Transverse colon (tissue), 4 donors: ENCODE measurements at regions not wholly inside any gene's neighbourhood (a gene's known extent, or its start where the extent isn't known, plus 50 kb on each side); places are given as distances from the start of the nearest gene placed in this dataset.

Experiments
- DNase-seq: peaks from one replicate; pipeline ENCODE4 v3.0.0-alpha.2; 2019
- H3K27ac ChIP-seq, 4 donors: fragments of 200-600 bp; sonication (generic); 2 replicates each; pipeline ENCODE4 v1.5.1; 2016 to 2018; ENCODE audit warnings: inconsistent platforms in 4 of 4
- H3K27me3 ChIP-seq: fragments of 200-600 bp; sonication (generic); 2 replicates; pipeline ENCODE4 v1.5.1; 2017; ENCODE audit warnings: inconsistent platforms
- H3K36me3 ChIP-seq, 4 donors: fragments of 200-600 bp; sonication (generic); 2 replicates each; pipeline ENCODE4 v1.5.1; 2017 to 2019; ENCODE audit warnings: inconsistent platforms in 4 of 4
- H3K4me1 ChIP-seq, 4 donors: fragments of 200-600 bp; sonication (generic); 2 replicates each; pipeline ENCODE4 v1.5.1; 2017 to 2020; ENCODE audit warnings: inconsistent platforms in 4 of 4
- H3K4me3 ChIP-seq, 4 donors: fragments of 200-600 bp; sonication (generic); 1 replicate in 1 of 4; 2 replicates in 3 of 4; pipeline versions ENCODE4 v1.5.1 to v1.6.1; 2017 to 2019; ENCODE audit warnings: inconsistent platforms in 4 of 4
- H3K9me3 ChIP-seq, 2 donors: fragments of 200-600 bp; sonication (generic); 2 replicates each; pipeline ENCODE4 v1.5.1; 2017 to 2019; ENCODE audit warnings: inconsistent platforms in 2 of 2
- EP300 ChIP-seq: sonication (generic); formaldehyde crosslinking; IDR thresholded peaks from one replicate; pipeline ENCODE4 v1.6.1; 2017; ENCODE audit warnings: antibody characterized with exemption, low read depth
- POLR2A ChIP-seq: fragments of 450-650 bp; IDR thresholded peaks from one replicate; pipeline ENCODE4 v1.6.1; 2016; ENCODE audit warnings: antibody characterized with exemption, mild to moderate bottlenecking, moderate library complexity
- POLR2AphosphoS5 ChIP-seq, 3 donors: sonication (generic); formaldehyde crosslinking; IDR thresholded peaks; one replicate each; pipeline ENCODE4 v1.6.1; 2016; ENCODE audit warnings: antibody characterized with exemption in 3 of 3
- WGBS, 2 donors: methylation state at CpG; one replicate each; pipeline ENCODE4 v1.1.5; 2018; ENCODE audit warnings: low coverage in 1 of 2; 5-methylcytosine and 5-hydroxymethylcytosine counted together
- in situ Hi-C, 4 donors: fragments of 200-750 bp; cut with MboI; loops; one replicate each; pipeline versions ENCODE4 v1.15.0 to v1.15.1; 2017; ENCODE audit warnings: low sequenced_read_pairs in 3 of 4, low pct_ligation_motif_present in 1 of 4, low pct_unique_long_range_greater_than_20kb in 1 of 4
- intact Hi-C: fragments of 100-400 bp; cut with DNase I; formaldehyde crosslinking; loops from one replicate; pipeline ENCODE4 v1.15.1; 2023; ENCODE audit warnings: low total_unique reads
- TF ChIP-seq, protein P1 (sequence below), 5 experiments: fragments of 200-600 bp in 3 of 5; fragments of 450-650 bp in 2 of 5; sonication (generic) in 3 of 5; IDR thresholded peaks; 1 replicate in 2 of 5; 2 replicates in 3 of 5; pipeline ENCODE4 v1.5.1; 2016 to 2017; ENCODE audit warnings: antibody characterized with exemption in 5 of 5, inconsistent platforms in 3 of 5, mild to moderate bottlenecking in 2 of 5, moderate library complexity in 1 of 5

DNA sequence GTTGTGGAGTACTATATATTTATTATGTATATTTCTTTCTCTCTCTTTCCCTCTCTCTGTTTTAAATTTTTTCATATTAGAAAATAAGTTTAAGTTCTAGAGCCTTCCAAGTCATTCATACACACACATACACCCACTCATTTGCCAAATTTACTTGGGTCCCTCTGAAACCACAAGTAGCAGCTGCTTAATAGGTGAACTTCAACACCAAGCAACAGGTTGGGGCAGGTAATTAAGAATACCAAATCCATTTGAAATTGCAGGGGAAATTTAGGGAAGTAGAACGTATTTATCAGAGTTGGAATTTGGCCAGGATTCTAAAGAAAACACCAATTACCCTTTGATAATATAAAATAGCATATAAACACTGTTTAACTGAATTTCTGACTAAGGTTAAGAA, 75.0 kb upstream of the RBBP8 start:
- H3K36me3 ChIP-seq, result no peaks in the 10 kb centered on the region
- intact Hi-C loops (no loop called here), in situ Hi-C loops (no loop called here)
- H3K4me1 ChIP-seq, result no peaks in the 10 kb centered on the region
- H3K27ac ChIP-seq, result no peak overlapping the region
- 25 to 30% methylated on average over 1 of the region's 1 CpG for WGBS, 2 donors
- no peak for TF ChIP-seq POLR2AphosphoS5 (IDR thresholded peaks at IDR 0.05)
- no peak for TF ChIP-seq POLR2A
- TF ChIP-seq, protein P1, sequence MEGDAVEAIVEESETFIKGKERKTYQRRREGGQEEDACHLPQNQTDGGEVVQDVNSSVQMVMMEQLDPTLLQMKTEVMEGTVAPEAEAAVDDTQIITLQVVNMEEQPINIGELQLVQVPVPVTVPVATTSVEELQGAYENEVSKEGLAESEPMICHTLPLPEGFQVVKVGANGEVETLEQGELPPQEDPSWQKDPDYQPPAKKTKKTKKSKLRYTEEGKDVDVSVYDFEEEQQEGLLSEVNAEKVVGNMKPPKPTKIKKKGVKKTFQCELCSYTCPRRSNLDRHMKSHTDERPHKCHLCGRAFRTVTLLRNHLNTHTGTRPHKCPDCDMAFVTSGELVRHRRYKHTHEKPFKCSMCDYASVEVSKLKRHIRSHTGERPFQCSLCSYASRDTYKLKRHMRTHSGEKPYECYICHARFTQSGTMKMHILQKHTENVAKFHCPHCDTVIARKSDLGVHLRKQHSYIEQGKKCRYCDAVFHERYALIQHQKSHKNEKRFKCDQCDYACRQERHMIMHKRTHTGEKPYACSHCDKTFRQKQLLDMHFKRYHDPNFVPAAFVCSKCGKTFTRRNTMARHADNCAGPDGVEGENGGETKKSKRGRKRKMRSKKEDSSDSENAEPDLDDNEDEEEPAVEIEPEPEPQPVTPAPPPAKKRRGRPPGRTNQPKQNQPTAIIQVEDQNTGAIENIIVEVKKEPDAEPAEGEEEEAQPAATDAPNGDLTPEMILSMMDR (IDR thresholded peaks at IDR 0.05), result no peak
- no peak overlapping the region for H3K4me3 ChIP-seq
- H3K9me3 ChIP-seq, result no peaks in the 10 kb centered on the region
- DNase-seq, result no peak
- H3K27me3 ChIP-seq, result no peaks in the 10 kb centered on the region

DNA sequence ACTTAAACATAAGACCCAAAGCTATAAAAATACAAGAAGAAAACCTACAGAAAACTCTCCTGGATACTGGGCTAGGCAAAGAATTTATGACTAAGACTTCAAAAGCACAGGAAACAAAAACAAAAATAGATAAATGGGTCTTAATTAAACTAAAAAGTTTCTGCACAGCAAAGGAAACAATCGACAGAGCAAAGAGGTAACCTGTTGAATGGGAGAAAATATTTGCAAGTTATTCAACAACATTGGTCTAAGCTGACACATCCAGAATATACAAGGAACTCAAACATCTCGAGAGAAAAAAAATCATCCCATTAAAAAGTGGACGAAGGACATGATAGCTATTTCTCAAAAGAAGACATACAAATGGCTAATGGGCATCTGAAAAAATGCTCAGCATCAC, 72.3 kb upstream of the RBBP8 start:
- TF ChIP-seq POLR2A (no peak), POLR2AphosphoS5 (IDR thresholded peaks at IDR 0.05) (no peak), EP300 (no peak)
- TF ChIP-seq, protein P1 (IDR thresholded peaks at IDR 0.05), result no peak
- Histone ChIP-seq H3K27me3 (no peaks in the 10 kb centered on the region), H3K27ac (no peak overlapping the region), H3K4me3 (no peak overlapping the region), H3K9me3 (no peaks in the 10 kb centered on the region), H3K4me1 (no peaks in the 10 kb centered on the region), H3K36me3 (no peaks in the 10 kb centered on the region)
- intact Hi-C loops, result no loop called here
- WGBS, 2 donors, result 75 to 87% methylated on average over 3 of the region's 3 CpGs
- DNase-seq, result no peak
- in situ Hi-C loops, result no loop called here

DNA sequence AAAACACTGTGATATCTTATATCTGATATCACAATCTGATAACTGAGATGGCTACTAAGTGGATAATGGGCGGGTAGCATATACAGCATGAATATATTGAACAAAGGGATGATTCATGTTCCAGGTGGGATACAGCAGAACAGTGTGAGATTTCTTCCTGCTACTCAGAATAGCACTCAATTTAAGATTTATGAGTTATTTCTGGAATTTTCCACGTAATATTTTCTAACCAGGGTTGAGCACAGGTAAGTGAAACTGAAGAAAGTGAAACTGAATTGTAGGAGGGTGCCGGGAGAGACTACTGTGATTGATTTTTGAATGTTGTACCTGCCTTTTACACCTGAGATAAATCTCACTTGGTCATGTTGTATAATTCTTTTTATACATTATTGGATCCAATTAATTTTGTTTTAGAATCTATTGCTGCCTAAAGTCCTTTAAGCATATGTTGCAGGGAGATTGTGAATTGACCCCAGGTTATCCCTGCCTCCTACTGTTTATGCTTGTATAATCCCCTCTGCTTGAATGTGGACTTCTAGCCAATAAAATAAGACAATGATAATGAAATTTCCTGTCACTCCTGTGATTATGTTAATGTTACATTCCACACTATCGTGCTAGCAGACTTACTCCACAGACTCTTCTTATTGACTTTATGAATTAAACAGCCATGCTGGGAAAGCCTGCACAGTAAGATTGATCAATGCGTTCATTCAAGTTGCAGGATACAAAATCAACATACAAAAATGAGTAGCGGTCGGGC, 67.6 kb upstream of the RBBP8 start:
- in situ Hi-C loops (no loop called here), intact Hi-C loops (no loop called here)
- Histone ChIP-seq H3K9me3 (no peaks in the 10 kb centered on the region), H3K4me1 (no peaks in the 10 kb centered on the region), H3K36me3 (no peaks in the 10 kb centered on the region), H3K4me3 (no peak overlapping the region), H3K27me3 (no peaks in the 10 kb centered on the region), H3K27ac (no peak overlapping the region)
- no peak for TF ChIP-seq POLR2A
- TF ChIP-seq EP300, result no peak
- no peak for TF ChIP-seq POLR2AphosphoS5 (IDR thresholded peaks at IDR 0.05)
- TF ChIP-seq, protein P1 (IDR thresholded peaks at IDR 0.05), result no peak
- DNase-seq, result no peak
- 62 to 67% methylated on average over 7 of the region's 7 CpGs for WGBS, 2 donors

DNA sequence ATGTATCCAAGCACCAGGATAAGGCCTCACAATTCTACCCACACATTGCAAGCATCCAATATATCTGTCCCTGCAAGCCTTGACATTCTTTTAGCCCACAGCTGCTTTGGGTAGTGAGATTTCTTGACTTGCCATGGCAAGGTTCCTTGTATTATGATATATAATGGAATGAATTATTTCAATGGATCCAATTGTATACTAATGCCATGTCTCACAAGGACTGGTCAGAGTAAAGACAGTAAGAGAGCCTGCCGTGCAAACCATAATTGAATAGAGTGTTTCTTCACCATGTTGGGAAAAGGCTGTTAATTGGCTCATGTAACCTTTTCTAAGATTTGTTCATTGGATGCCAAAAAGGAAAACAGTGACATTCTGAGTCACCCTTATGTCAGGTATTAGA, 64.3 kb upstream of the RBBP8 start:
- 100% methylated on average over 1 of the region's 1 CpG for WGBS, 2 donors
- H3K4me1 ChIP-seq, result peaks cover 0 to 7% (median 3%) of the 10 kb centered on the region in 4 donors
- no peaks in the 10 kb centered on the region for H3K27me3 ChIP-seq
- no peaks in the 10 kb centered on the region for H3K36me3 ChIP-seq
- in situ Hi-C loops (no loop called here), intact Hi-C loops (no loop called here)
- no peaks in the 10 kb centered on the region for H3K9me3 ChIP-seq
- TF ChIP-seq, protein P1 (IDR thresholded peaks at IDR 0.05), result no peak
- TF ChIP-seq EP300, result no peak
- TF ChIP-seq POLR2A, result no peak
- no peak for TF ChIP-seq POLR2AphosphoS5 (IDR thresholded peaks at IDR 0.05)
- no peak overlapping the region for H3K27ac ChIP-seq
- DNase-seq, result no peak
- H3K4me3 ChIP-seq, result no peak overlapping the region
